Ishikawa (cell line): ENCODE measurements at regions not wholly inside any gene's neighbourhood (a gene's known extent, or its start where the extent isn't known, plus 50 kb on each side); places are given as distances from the start of the nearest gene placed in this dataset.

Experiments
- CEBPB ChIP-seq: IDR thresholded peaks from 2 replicates; pipeline ENCODE4 v1.6.1; 2012
- CREB1 ChIP-seq: IDR thresholded peaks from 2 replicates; pipeline ENCODE4 v1.6.1; 2012; ENCODE audit warnings: low read depth
- EP300 ChIP-seq: IDR thresholded peaks from 2 replicates; pipeline ENCODE4 v1.6.1; 2012; ENCODE audit warnings: borderline replicate concordance
- FOXM1 ChIP-seq: IDR thresholded peaks from 2 replicates; pipeline ENCODE4 v1.6.1; 2012; ENCODE audit warnings: low read depth, borderline replicate concordance
- MAX ChIP-seq: IDR thresholded peaks from 2 replicates; pipeline ENCODE4 v1.6.1; 2012
- RAD21 ChIP-seq: IDR thresholded peaks from 2 replicates; pipeline ENCODE4 v1.6.1; 2012; ENCODE audit warnings: low read depth
- YY1 ChIP-seq: IDR thresholded peaks from 2 replicates; pipeline ENCODE4 v1.6.1; 2012; ENCODE audit warnings: low read depth
- TF ChIP-seq, protein P1 (sequence below): IDR thresholded peaks from 2 replicates; pipeline ENCODE4 v1.6.1; 2012; ENCODE audit warnings: low read depth, mild to moderate bottlenecking

- TF ChIP-seq RAD21 (no peak), CEBPB (no peak), EP300 (no peak), FOXM1 (no peak), CREB1 (no peak), YY1 (no peak), MAX (no peak)
- TF ChIP-seq, protein P1, sequence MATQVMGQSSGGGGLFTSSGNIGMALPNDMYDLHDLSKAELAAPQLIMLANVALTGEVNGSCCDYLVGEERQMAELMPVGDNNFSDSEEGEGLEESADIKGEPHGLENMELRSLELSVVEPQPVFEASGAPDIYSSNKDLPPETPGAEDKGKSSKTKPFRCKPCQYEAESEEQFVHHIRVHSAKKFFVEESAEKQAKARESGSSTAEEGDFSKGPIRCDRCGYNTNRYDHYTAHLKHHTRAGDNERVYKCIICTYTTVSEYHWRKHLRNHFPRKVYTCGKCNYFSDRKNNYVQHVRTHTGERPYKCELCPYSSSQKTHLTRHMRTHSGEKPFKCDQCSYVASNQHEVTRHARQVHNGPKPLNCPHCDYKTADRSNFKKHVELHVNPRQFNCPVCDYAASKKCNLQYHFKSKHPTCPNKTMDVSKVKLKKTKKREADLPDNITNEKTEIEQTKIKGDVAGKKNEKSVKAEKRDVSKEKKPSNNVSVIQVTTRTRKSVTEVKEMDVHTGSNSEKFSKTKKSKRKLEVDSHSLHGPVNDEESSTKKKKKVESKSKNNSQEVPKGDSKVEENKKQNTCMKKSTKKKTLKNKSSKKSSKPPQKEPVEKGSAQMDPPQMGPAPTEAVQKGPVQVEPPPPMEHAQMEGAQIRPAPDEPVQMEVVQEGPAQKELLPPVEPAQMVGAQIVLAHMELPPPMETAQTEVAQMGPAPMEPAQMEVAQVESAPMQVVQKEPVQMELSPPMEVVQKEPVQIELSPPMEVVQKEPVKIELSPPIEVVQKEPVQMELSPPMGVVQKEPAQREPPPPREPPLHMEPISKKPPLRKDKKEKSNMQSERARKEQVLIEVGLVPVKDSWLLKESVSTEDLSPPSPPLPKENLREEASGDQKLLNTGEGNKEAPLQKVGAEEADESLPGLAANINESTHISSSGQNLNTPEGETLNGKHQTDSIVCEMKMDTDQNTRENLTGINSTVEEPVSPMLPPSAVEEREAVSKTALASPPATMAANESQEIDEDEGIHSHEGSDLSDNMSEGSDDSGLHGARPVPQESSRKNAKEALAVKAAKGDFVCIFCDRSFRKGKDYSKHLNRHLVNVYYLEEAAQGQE: no peak
Measured at GRCh38 chr20:62544505-62545055, 68.8 kb upstream of the GATA5 start.
